Germinal center (tissue), 1 donor: ENCODE measurements at regions not wholly inside any gene's neighbourhood (a gene's known extent, or its start where the extent isn't known, plus 50 kb on each side); places are given as distances from the start of the nearest gene placed in this dataset.
"Not testable (repeated sequence)": the region's sequence is repeated elsewhere in the genome, so short reads cannot be mapped to it uniquely, and the experiment has no call there.

Experiments used
- DNase-seq: peaks from one replicate; pipeline ENCODE4 v3.0.0; 2012; ENCODE audit warnings: mixed read lengths, low spot score

- no peak for DNase-seq
Observed at GRCh38 chr3:4149296-4149695, 153.9 kb upstream of the SETMAR start.

GRCh38 chr3:4150816-4151215 is 152.4 kb upstream of the SETMAR start:
- no peak for DNase-seq

GRCh38 chr3:4151859-4152258 is 151.3 kb upstream of the SETMAR start:
- no peak for DNase-seq

GRCh38 chr3:4153771-4154170 is 149.4 kb upstream of the SETMAR start:
- no peak for DNase-seq

- no peak for DNase-seq
Observed at GRCh38 chr3:4158329-4158728, 144.8 kb upstream of the SETMAR start.

DNA sequence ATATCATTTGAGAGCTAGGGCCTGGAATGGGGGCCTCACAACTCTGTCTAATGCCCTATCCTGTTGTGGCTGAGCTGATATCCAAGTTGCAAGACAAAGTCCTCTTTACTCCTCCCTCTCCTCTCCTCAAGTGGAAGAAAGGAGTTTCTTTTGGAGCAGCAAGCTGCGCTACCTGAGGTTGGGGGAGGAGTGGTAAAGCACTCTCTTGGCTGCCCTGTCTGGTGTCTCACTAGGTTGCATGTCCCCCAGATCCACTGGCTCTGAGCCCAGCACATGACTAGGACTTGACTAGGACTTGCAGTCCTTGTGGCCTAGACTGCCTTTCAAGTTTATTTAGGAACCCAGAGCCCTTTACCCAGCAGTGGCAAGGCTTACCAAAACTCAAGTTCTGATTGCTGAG is 141.1 kb upstream of the SETMAR start:
- no peak for DNase-seq

DNA sequence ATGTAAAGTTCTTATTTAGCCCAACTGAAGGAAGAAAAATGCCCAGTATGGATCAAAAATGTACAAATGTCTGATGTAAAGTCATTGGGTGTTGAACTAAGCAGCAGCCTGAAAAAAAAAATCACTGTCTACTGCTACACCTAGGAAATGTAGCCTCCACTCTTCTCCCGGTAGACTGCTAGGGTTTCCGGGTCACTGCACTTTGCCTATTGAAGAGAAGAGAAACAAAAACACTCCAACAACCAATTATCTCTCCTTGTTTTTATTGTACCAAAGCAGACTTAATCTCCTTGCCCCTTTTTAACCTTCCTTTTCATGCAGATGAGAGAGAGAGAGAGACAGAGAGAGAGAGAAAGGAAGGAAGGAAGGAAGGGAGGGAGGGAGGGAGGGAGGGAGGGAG is 140.2 kb upstream of the SETMAR start:
- DNase-seq, result no peak

DNA sequence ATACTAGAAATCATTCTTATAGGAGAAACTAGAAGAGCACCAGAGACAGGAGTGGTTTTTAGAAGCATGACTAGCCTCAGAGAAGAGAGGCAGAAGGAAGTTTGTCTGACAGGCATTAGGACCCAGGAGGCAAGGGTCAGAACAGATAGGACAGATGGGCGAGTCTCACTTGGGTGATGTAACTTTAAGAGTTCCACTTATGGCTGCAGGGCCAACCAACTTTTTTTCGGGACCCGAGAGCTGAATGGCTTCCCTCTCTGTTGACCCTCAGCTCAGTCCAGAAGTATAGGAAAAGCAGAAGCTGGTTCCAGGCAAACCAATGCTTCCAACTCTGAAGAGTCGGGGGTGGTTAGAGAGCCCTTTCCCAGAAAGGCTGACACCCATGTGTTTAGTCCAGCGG is 136.6 kb upstream of the SETMAR start:
- DNase-seq, result no peak

DNA sequence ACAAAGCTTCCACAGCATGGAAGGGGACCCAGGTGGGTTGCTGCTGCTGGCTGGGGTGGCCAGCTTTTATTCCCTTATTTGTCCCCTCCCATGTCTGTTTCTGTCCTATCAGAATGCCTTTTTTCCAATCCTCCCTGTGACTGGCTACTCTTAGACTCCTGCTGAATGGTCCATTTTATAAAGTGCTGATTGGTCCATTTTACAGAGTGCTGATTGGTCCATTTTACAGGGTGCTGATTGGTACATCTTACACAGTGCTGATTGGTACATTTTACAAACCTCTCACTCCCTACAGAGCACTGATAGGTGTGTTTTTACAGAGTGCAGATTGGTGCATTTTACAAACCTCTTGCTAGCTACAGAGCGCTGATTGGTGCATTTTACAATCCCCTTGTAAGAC is 135.9 kb upstream of the SETMAR start:
- not testable (repeated sequence) for DNase-seq

DNA sequence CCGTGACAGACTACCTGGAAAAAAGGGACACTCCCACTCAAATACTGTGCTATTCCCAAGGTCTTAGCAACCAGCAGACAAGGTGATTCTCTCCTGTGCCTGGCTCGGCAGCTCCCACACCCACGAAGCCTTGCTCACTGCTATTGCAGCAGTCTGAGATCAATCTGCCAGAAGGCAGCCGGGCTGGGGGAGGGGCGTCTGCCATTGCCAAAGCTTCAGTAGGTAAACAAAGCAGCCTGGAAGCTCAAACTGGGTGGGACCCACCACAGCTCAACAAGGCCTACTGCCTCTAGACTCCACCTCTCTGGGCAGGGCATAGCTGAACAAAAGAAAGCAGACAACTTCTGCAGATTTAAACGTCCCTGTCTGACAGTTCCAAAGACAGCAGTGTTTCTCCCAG is 128.4 kb upstream of the SETMAR start:
- no peak for DNase-seq

DNA sequence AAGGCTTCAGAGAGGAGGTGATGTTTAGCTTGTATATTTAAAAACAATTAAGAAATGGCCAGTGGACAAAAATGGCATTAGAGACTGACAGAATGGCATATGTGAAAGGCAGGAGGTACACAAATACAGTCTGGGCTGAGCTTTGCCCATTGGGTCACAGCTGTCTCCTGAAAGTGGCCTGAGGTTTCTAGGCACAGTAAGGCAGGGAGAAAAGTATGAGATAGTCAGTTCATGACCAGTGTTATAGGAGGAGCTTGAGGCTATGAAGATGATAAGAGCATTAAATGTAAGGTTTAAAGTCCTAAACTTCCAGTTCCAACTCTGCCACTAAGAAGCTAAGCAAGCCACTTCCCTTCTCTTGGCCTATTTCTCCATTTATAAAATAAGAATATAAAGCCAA is 111.2 kb upstream of the SETMAR start:
- no peak for DNase-seq

DNA sequence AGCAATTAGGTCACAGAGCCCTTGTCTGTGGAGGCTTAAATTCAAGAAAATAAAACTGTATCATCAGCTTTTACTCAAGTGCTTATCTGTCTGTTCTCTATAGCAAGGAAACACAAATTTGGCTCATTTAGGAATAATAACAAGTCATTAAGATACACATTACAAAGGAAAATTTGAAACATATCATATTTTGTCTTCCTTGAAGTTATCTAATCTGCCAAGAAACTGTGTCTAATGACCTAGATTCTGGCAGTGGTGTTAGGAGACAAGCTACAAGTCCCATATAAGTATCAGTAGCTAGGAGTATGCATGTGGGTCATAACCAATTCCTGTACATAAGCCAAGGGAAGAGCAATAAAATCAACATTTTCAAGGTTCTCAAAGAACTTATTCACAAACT is 108.2 kb upstream of the SETMAR start:
- no peak for DNase-seq

- DNase-seq, result no peak
Observed at GRCh38 chr3:4196506-4197147, 106.5 kb upstream of the SETMAR start.

DNA sequence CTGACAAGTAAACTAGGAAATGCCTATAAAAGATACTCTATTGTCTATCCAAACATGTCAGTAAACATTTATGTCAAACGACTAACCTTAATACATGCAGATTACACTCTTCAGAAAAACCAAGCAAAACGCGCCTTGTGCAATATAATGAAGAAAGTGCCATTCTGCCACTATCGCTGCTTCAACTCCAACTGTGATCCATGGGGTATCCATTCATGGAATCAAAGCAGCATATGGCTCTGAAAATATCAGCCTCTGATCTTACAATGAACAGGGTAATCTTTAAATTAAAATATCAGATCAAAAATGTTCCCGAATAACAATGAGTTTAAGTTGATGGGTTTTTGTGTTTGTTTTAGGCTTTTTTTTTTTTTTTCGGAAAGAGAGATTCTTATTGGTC is 105.5 kb upstream of the SETMAR start:
- DNase-seq, result no peak

DNA sequence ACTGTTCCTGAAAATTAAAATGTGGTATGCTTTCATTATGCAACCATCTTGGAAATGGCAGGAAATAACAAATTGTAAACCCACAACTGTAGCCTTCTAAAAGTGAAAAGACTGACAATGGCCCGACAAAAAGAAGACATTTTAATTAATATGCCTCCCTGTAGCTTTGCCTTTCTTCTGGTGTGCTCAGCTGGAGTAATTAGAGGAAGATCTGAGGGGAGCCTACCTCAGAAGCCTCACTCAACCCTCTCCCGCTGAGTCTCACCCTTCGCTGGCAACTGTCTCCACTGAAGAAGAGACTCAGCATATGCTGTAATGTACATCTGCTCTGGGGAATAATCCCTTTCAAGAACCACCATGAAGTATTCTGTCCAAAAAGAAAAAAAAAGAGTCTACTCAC is 104.7 kb upstream of the SETMAR start:
- DNase-seq, result no peak

- DNase-seq, result not testable (repeated sequence)
Observed at GRCh38 chr3:4204776-4205175, 98.4 kb upstream of the SETMAR start.

DNA sequence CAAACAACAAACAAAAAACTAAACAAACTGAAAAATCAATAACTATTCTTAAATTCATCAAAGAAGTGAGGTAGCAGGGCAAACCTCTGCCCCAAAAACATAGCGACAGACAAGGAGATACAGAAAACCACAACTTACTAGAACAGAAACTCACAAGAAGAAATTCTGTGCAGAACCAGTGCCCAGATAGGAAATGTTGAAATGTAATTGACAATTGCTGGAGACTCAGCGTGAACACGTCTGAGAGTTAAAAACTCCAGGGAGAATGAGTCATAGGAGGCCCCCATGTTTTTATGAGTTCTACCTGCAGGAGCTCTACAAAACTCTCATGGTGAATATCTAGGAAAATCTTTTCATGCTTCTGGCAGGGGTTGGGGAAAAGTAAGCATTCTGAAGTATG is 95.5 kb upstream of the SETMAR start:
- DNase-seq, result no peak

- DNase-seq, result no peak
Observed at GRCh38 chr3:4208556-4208955, 94.6 kb upstream of the SETMAR start.

GRCh38 chr3:4211610-4212009 is 91.6 kb upstream of the SETMAR start:
- no peak for DNase-seq

- not testable (repeated sequence) for DNase-seq
Observed at GRCh38 chr3:4213420-4213819, 89.7 kb upstream of the SETMAR start.

DNA sequence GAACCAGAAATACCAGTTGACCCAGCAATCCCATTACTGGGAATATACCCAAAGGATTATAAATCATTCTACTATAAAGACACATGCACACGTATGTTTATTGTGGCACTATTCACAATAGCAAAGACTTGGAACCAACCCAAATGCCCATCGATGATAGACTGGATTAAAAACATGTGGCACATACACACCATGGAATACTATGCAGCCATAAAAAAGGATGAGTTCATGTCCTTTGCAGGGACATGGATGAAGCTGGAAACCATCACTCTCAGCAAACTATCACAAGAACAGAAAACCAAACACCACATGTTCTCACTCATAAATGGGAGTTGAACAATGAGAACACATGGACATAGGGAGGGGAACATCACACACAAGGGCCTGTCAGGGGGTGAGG is 86.2 kb upstream of the SETMAR start:
- DNase-seq, result not testable (repeated sequence)

DNA sequence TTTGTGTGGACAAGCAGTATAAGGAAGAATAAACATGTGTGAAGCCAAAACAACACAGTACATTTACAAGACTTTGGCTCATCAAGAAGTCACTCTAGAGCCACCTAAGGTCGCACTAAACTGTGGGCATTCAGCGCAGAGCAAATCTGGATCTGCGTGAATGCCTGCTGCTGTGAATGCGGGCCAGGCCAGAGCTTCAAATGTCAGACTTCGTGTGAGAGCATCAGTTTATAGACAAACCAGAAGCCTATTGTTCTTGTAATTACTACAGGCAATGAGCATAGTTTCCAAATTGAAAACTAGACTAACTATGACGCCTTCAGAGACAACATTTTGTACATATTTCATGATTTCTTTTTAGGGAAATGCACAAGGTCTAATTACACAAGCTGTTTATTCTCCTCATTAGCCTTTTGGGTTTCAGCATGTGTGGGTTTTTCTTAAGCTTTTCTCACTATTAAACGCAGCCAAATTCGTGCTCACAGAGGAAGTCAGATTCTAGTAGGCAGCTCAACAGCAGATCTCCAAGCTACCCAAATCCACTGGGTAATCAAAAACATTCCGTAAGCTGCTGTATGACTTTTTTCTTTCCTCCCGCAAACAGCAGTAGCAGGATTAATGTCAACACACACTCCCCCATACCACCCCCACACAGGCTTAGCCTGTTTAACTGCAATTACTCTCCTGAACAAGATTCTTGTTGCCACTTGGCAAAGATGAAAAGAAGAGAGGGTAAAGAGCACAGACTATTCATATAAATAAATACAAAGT is 84.5 kb upstream of the SETMAR start:
- no peak for DNase-seq

DNA sequence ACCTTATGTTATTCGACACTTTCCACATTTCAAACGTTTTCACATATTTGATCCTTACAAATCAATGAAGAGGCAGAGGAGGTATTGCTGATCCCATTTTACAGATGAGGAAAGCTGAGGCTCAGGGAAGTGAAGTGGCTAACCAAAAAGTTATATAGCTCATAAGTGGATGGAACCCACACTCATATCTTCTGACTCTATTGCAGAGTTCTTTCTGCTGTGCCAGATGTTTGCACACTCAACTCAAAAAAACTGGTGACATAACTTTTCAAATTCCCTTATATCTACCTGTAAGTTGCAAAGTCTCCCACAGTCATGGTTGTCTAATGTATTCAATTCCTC is 84.0 kb upstream of the SETMAR start:
- DNase-seq, result no peak

GRCh38 chr3:4220065-4220464 is 83.1 kb upstream of the SETMAR start:
- DNase-seq, result no peak
